ENCODE measurements at regions not wholly inside any gene's neighbourhood (a gene's known extent, or its start where the extent isn't known, plus 50 kb on each side); places are given as distances from the start of the nearest gene placed in this dataset.

GRCh38 chr10:131667561-131667960 lies 233.2 kb upstream of the PPP2R2D start:
- TF ChIP-seq POLR2A (IDR thresholded peaks at IDR 0.05) (no peak), CTCF (IDR thresholded peaks at IDR 0.05) (no peak)

All from testis (tissue), 2 donors.